ENCODE measurements at regions not wholly inside any gene's neighbourhood (a gene's known extent, or its start where the extent isn't known, plus 50 kb on each side); places are given as distances from the start of the nearest gene placed in this dataset.

GRCh38 chr12:76940671-76941445, 62.0 kb upstream of the CSRP2 start:
- WGBS, 2 experiments (ENCODE audit: extremely low coverage in 2 of 2, insufficient read length in 1 of 2): no CpG with 5 or more reads among the region's 3 CpGs
- Histone ChIP-seq H3K4me2 (ENCODE audit: low read depth, low read length) (no peak overlapping the region), H4K5ac (ENCODE audit: low read depth, low read length) (no peak overlapping the region), H2BK120ac (ENCODE audit: low read depth, low read length) (0 out of 2 replicates have a peak overlapping the region, but pooled peaks have one; percentile 21), H3K23ac (ENCODE audit: low read depth, low read length) (no peak overlapping the region), H2AK9ac (replicated peaks; ENCODE audit: low read depth, low read length, poor library complexity) (no peak overlapping the region), H3K36me3 (ENCODE audit: control insufficient read depth, insufficient read depth, low read length) (no peaks in the 10 kb centered on the region), H3K14ac (replicated peaks; ENCODE audit: low read depth, low read length) (no peak overlapping the region), H2AFZ (replicated peaks; ENCODE audit: low read length, poor library complexity) (no peak overlapping the region), H3K79me1 (ENCODE audit: low read depth in 1 of 2, low read length in 2 of 2) (no peaks in the 10 kb centered on the region), H2BK20ac (ENCODE audit: low read depth, low read length) (0 out of 2 replicates have a peak overlapping the region, but pooled peaks have one; percentile 59), H2BK15ac (ENCODE audit: low read depth, low read length) (no peak overlapping the region; the same call in 2 of the 3 replicates), H4K20me1 (ENCODE audit: insufficient read depth, low read length) (no peaks in the 10 kb centered on the region), H3K56ac (ENCODE audit: extremely low read depth, insufficient read depth, low read length) (no peak overlapping the region), H3K27ac (ENCODE audit: insufficient read depth, low read length) (no peak overlapping the region), H3K9me3 (ENCODE audit: control insufficient read depth, insufficient read depth, low read length) (no peaks in the 10 kb centered on the region), H3K4ac (ENCODE audit: low read depth, low read length) (no peak overlapping the region), H4K91ac (ENCODE audit: insufficient read depth, low read depth, low read length) (no peak overlapping the region), H3K27me3 (ENCODE audit: control insufficient read depth, insufficient read depth, low read length) (no peaks in the 10 kb centered on the region), H4K8ac (ENCODE audit: low read depth in 2 of 2, low read length in 2 of 2) (no peak overlapping the region), H2BK5ac (ENCODE audit: low read depth, low read length, poor library complexity, severe bottlenecking) (no peak overlapping the region), H3K18ac (ENCODE audit: low read depth, low read length) (no peak overlapping the region), H3K4me1 (ENCODE audit: control insufficient read depth, insufficient read depth, low read length) (peaks cover 6% of the 10 kb centered on the region), H3K9ac (ENCODE audit: low read depth, low read length) (no peak overlapping the region), H3K9me1 (ENCODE audit: insufficient read depth, low read length) (peaks cover 4% of the 10 kb centered on the region; the same call in 1 of the 2 replicates), H2AK5ac (ENCODE audit: low read depth, low read length) (no peak overlapping the region), H3K4me3 (ENCODE audit: insufficient read depth, low read depth, low read length) (no peak overlapping the region)
- ChIA-PET POLR2A (ENCODE audit: unreplicated experiment) (no interaction called here), CTCF (interaction anchor here (0.6 to 1.2 kb wide), 3 partner anchors 12 to 139 kb away, joined by 3 to 4 read pairs (median 3); no protein-coding TSS in a partner anchor)
- no peak for ATAC-seq (ENCODE audit: low read depth)
- no peak for DNase-seq
- dilution Hi-C loops (cut with HindIII; ENCODE audit: low sequenced_read_pairs, unreplicated experiment) (no loop called here), in situ Hi-C loops (cut with MboI; ENCODE audit: low sequenced_read_pairs) (no loop called here), intact Hi-C loops (cut with micrococcal nuclease) (no loop called here)
- no TSS peak for BruUV-seq (replicated peaks)
- no peak for TF ChIP-seq MAFK (IDR thresholded peaks at IDR 0.05; ENCODE audit: low read depth, low read length)
- TF ChIP-seq BHLHE40 (IDR thresholded peaks at IDR 0.05; ENCODE audit: low read depth, low read length): no peak
- TF ChIP-seq, protein P1, sequence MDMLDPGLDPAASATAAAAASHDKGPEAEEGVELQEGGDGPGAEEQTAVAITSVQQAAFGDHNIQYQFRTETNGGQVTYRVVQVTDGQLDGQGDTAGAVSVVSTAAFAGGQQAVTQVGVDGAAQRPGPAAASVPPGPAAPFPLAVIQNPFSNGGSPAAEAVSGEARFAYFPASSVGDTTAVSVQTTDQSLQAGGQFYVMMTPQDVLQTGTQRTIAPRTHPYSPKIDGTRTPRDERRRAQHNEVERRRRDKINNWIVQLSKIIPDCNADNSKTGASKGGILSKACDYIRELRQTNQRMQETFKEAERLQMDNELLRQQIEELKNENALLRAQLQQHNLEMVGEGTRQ (IDR thresholded peaks at IDR 0.05; ENCODE audit: low read depth, low read length): no peak
- TF ChIP-seq MAZ (IDR thresholded peaks at IDR 0.05; ENCODE audit: borderline replicate concordance, low read depth, low read length): no peak
- no peak for TF ChIP-seq CHD1 (IDR thresholded peaks at IDR 0.05; ENCODE audit: low read depth, low read length)
- no peak for TF ChIP-seq CEBPB (IDR thresholded peaks at IDR 0.05; ENCODE audit: low read depth, low read length)
- TF ChIP-seq RFX5 (IDR thresholded peaks at IDR 0.05; ENCODE audit: low read depth, low read length): no peak
- TF ChIP-seq SMC3 (IDR thresholded peaks at IDR 0.05; ENCODE audit: low read depth, low read length): no peak
- TF ChIP-seq RAD21 (IDR thresholded peaks at IDR 0.05; ENCODE audit: low read length): no peak
- TF ChIP-seq FOS (IDR thresholded peaks at IDR 0.05; ENCODE audit: low read depth, low read length): no peak
- TF ChIP-seq RCOR1 (IDR thresholded peaks at IDR 0.05; ENCODE audit: insufficient replicate concordance, low read length): no peak
- TF ChIP-seq, protein P2, sequence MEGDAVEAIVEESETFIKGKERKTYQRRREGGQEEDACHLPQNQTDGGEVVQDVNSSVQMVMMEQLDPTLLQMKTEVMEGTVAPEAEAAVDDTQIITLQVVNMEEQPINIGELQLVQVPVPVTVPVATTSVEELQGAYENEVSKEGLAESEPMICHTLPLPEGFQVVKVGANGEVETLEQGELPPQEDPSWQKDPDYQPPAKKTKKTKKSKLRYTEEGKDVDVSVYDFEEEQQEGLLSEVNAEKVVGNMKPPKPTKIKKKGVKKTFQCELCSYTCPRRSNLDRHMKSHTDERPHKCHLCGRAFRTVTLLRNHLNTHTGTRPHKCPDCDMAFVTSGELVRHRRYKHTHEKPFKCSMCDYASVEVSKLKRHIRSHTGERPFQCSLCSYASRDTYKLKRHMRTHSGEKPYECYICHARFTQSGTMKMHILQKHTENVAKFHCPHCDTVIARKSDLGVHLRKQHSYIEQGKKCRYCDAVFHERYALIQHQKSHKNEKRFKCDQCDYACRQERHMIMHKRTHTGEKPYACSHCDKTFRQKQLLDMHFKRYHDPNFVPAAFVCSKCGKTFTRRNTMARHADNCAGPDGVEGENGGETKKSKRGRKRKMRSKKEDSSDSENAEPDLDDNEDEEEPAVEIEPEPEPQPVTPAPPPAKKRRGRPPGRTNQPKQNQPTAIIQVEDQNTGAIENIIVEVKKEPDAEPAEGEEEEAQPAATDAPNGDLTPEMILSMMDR (conservative IDR thresholded peaks at IDR 0.05; ENCODE audit: low read depth, low read length): no peak
- TF ChIP-seq ELK1 (IDR thresholded peaks at IDR 0.05; ENCODE audit: borderline replicate concordance, low read depth, low read length): no peak
- no peak for TF ChIP-seq NFE2L2 (IDR thresholded peaks at IDR 0.05; ENCODE audit: low read depth, low read length)
- TF ChIP-seq MXI1 (IDR thresholded peaks at IDR 0.05; ENCODE audit: borderline replicate concordance, low read depth, low read length): no peak
